Activated CD4-positive, alpha-beta T cell treated with anti-CD3 and anti-CD28 coated beads for 36 hours (primary cell): ENCODE measurements at regions not wholly inside any gene's neighbourhood (a gene's known extent, or its start where the extent isn't known, plus 50 kb on each side); places are given as distances from the start of the nearest gene placed in this dataset.

Source experiments
- ATAC-seq: fragments of 200-7000 bp; cut with Tn5 transposase; one replicate; pipeline ENCODE4 v1.10.0; 2021; ENCODE audit warnings: mild to moderate bottlenecking, moderate library complexity
- CTCF ChIA-PET: fragments of 350-600 bp; sonication (Branson Sonifier 250); formaldehyde crosslinking; loops from one replicate; lab custom pipeline; 2021; ENCODE audit warnings: antibody characterized with exemption; lab: Charles Lee
- POLR2A ChIA-PET: fragments of 350-600 bp; sonication (Branson Sonifier 250); formaldehyde crosslinking; loops from one replicate; lab custom pipeline; 2021; ENCODE audit warnings: antibody characterized with exemption, inconsistent platforms; lab: Charles Lee
- DNase-seq: peaks from one replicate; pipeline ENCODE4 v3.0.0-alpha.2; 2020
- H3K27ac Mint-ChIP-seq: one replicate; pipeline ENCODE4 v1.8.0; 2021; ENCODE audit warnings: mixed read lengths
- H3K27me3 Mint-ChIP-seq: one replicate; pipeline ENCODE4 v1.8.0; 2021; ENCODE audit warnings: mixed read lengths
- H3K36me3 Mint-ChIP-seq: one replicate; pipeline ENCODE4 v1.8.0; 2021; ENCODE audit warnings: low read depth, mixed read lengths
- H3K4me1 Mint-ChIP-seq: one replicate; pipeline ENCODE4 v1.8.0; 2021; ENCODE audit warnings: mixed read lengths
- H3K4me3 Mint-ChIP-seq: one replicate; pipeline ENCODE4 v1.8.0; 2021; ENCODE audit warnings: mild to moderate bottlenecking, moderate library complexity, mixed read lengths
- H3K9me3 Mint-ChIP-seq: one replicate; pipeline ENCODE4 v1.8.0; 2021; ENCODE audit warnings: low read depth, mixed read lengths
- intact Hi-C, 2 experiments: fragments of 100-400 bp; cut with DNase I in 1 of 2; cut with micrococcal nuclease in 1 of 2; formaldehyde crosslinking; loops; one replicate each; pipeline versions ENCODE4 v1.14.2 to v1.15.1; 2022 to 2024; cut with DNase I, micrococcal nuclease

GRCh38 chr12:111112311-111113098 is 192.1 kb upstream of the MYL2 start:
- Mint-ChIP-seq H3K27ac (no peak overlapping the region), H3K36me3 (no peaks in the 10 kb centered on the region), H3K4me1 (peaks cover 2% of the 10 kb centered on the region), H3K4me3 (no peak overlapping the region), H3K27me3 (peaks cover 6% of the 10 kb centered on the region), H3K9me3 (no peaks in the 10 kb centered on the region)
- intact Hi-C loops = no loop called here
- ATAC-seq (no peak), DNase-seq (no peak)
- CTCF ChIA-PET = no interaction called here
- POLR2A ChIA-PET = no interaction called here

GRCh38 chr12:111111681-111112080 is 191.3 kb upstream of the MYL2 start:
- CTCF ChIA-PET = no interaction called here
- no peak for DNase-seq
- Mint-ChIP-seq H3K27me3 (peaks cover 6% of the 10 kb centered on the region), H3K36me3 (no peaks in the 10 kb centered on the region), H3K27ac (no peak overlapping the region), H3K9me3 (no peaks in the 10 kb centered on the region), H3K4me1 (peaks cover 2% of the 10 kb centered on the region), H3K4me3 (no peak overlapping the region)
- ATAC-seq = no peak
- POLR2A ChIA-PET = no interaction called here
- intact Hi-C loops = no loop called here

- H3K27me3 Mint-ChIP-seq = peaks cover 3% of the 10 kb centered on the region
- H3K9me3 Mint-ChIP-seq = no peaks in the 10 kb centered on the region
- no peak overlapping the region for H3K27ac Mint-ChIP-seq
- POLR2A ChIA-PET = no interaction called here
- DNase-seq = no peak
- peaks cover 2% of the 10 kb centered on the region for H3K4me1 Mint-ChIP-seq
- no peak overlapping the region for H3K4me3 Mint-ChIP-seq
- intact Hi-C loops = no loop called here
- no peaks in the 10 kb centered on the region for H3K36me3 Mint-ChIP-seq
- no peak for ATAC-seq
- CTCF ChIA-PET = no interaction called here
Observed at GRCh38 chr12:111110556-111110955, 190.2 kb upstream of the MYL2 start.

- Mint-ChIP-seq H3K4me1 (peaks cover 2% of the 10 kb centered on the region), H3K9me3 (no peaks in the 10 kb centered on the region), H3K4me3 (no peak overlapping the region), H3K27me3 (peaks cover 2% of the 10 kb centered on the region), H3K36me3 (no peaks in the 10 kb centered on the region), H3K27ac (no peak overlapping the region)
- DNase-seq (no peak), ATAC-seq (no peak)
- intact Hi-C loops = no loop called here
- CTCF ChIA-PET = interaction anchor here (0.7 kb wide), 1 partner anchor 962 kb away, joined by 3 read pairs; no protein-coding TSS in a partner anchor
- POLR2A ChIA-PET = no interaction called here
Observed at GRCh38 chr12:111108726-111109125, 188.3 kb upstream of the MYL2 start.

- ATAC-seq = no peak
- ChIA-PET CTCF (no interaction called here), POLR2A (no interaction called here)
- H3K4me1 Mint-ChIP-seq = peaks cover 2% of the 10 kb centered on the region
- intact Hi-C loops = no loop called here
- no peaks in the 10 kb centered on the region for H3K9me3 Mint-ChIP-seq
- DNase-seq = no peak
- H3K27me3 Mint-ChIP-seq = no peaks in the 10 kb centered on the region
- no peaks in the 10 kb centered on the region for H3K36me3 Mint-ChIP-seq
- H3K4me3 Mint-ChIP-seq = no peak overlapping the region
- H3K27ac Mint-ChIP-seq = no peak overlapping the region
Observed at GRCh38 chr12:111107392-111108178, 187.2 kb upstream of the MYL2 start.

GRCh38 chr12:111105294-111105693 is 184.9 kb upstream of the MYL2 start:
- no peaks in the 10 kb centered on the region for H3K36me3 Mint-ChIP-seq
- H3K9me3 Mint-ChIP-seq = no peaks in the 10 kb centered on the region
- ATAC-seq (no peak), DNase-seq (no peak)
- H3K27me3 Mint-ChIP-seq = no peaks in the 10 kb centered on the region
- intact Hi-C loops = no loop called here
- ChIA-PET CTCF (interaction anchor here (1.0 kb wide), 1 partner anchor 12 kb away, joined by 3 read pairs; no protein-coding TSS in a partner anchor), POLR2A (interaction anchor here (0.6 kb wide), 1 partner anchor 101 kb away, joined by 3 read pairs; no protein-coding TSS in a partner anchor)
- H3K27ac Mint-ChIP-seq = no peak overlapping the region
- no peak overlapping the region for H3K4me3 Mint-ChIP-seq
- H3K4me1 Mint-ChIP-seq = no peaks in the 10 kb centered on the region

- H3K27ac Mint-ChIP-seq = no peak overlapping the region
- H3K4me3 Mint-ChIP-seq = no peak overlapping the region
- no peak for DNase-seq
Observed at GRCh38 chr12:111103583-111103982, 183.2 kb upstream of the MYL2 start.

GRCh38 chr12:111102102-111102739 is 181.8 kb upstream of the MYL2 start:
- Mint-ChIP-seq H3K4me1 (peaks cover 7% of the 10 kb centered on the region), H3K27ac (no peak overlapping the region), H3K9me3 (no peaks in the 10 kb centered on the region), H3K27me3 (no peaks in the 10 kb centered on the region), H3K4me3 (no peak overlapping the region), H3K36me3 (no peaks in the 10 kb centered on the region)
- no peak for ATAC-seq
- CTCF ChIA-PET = interaction anchor here (0.6 kb wide), 1 partner anchor 13 kb away, joined by 5 read pairs; no protein-coding TSS in a partner anchor
- intact Hi-C loops = no loop called here
- POLR2A ChIA-PET = no interaction called here
- DNase-seq = no peak

More at GRCh38 chr12:111103583-111103982, 183.2 kb upstream of the MYL2 start:
- ChIA-PET CTCF (interaction anchor here (1.2 kb wide), 1 partner anchor 111 kb away, joined by 3 read pairs; no protein-coding TSS in a partner anchor), POLR2A (no interaction called here)
- Mint-ChIP-seq H3K36me3 (no peaks in the 10 kb centered on the region), H3K27me3 (no peaks in the 10 kb centered on the region), H3K4me1 (peaks cover 7% of the 10 kb centered on the region), H3K9me3 (no peaks in the 10 kb centered on the region)
- intact Hi-C loops = no loop called here
- no peak for ATAC-seq

GRCh38 chr12:111101003-111101402 is 180.6 kb upstream of the MYL2 start:
- H3K27ac Mint-ChIP-seq = no peak overlapping the region
- POLR2A ChIA-PET = no interaction called here
- intact Hi-C loops = no loop called here
- no peaks in the 10 kb centered on the region for H3K36me3 Mint-ChIP-seq
- peaks cover 7% of the 10 kb centered on the region for H3K4me1 Mint-ChIP-seq
- no peaks in the 10 kb centered on the region for H3K9me3 Mint-ChIP-seq
- no peaks in the 10 kb centered on the region for H3K27me3 Mint-ChIP-seq
- no peak for ATAC-seq
- no peak for DNase-seq
- CTCF ChIA-PET = no interaction called here
- no peak overlapping the region for H3K4me3 Mint-ChIP-seq

- POLR2A ChIA-PET = no interaction called here
- Mint-ChIP-seq H3K27me3 (no peaks in the 10 kb centered on the region), H3K9me3 (no peaks in the 10 kb centered on the region), H3K27ac (no peak overlapping the region), H3K4me1 (peaks cover 7% of the 10 kb centered on the region), H3K36me3 (no peaks in the 10 kb centered on the region), H3K4me3 (no peak overlapping the region)
- ATAC-seq (no peak), DNase-seq (no peak)
- intact Hi-C loops = no loop called here
- CTCF ChIA-PET = no interaction called here
Observed at GRCh38 chr12:111100554-111100953, 180.2 kb upstream of the MYL2 start.

- ChIA-PET POLR2A (no interaction called here), CTCF (no interaction called here)
- H3K27ac Mint-ChIP-seq = no peak overlapping the region
- DNase-seq = no peak
- no peak for ATAC-seq
- no peak overlapping the region for H3K4me3 Mint-ChIP-seq
- H3K36me3 Mint-ChIP-seq = no peaks in the 10 kb centered on the region
- intact Hi-C loops = no loop called here
- peaks cover 7% of the 10 kb centered on the region for H3K4me1 Mint-ChIP-seq
- no peaks in the 10 kb centered on the region for H3K27me3 Mint-ChIP-seq
- H3K9me3 Mint-ChIP-seq = no peaks in the 10 kb centered on the region
Observed at GRCh38 chr12:111100003-111100402, 179.6 kb upstream of the MYL2 start.
